ENCODE measurements at regions not wholly inside any gene's neighbourhood (a gene's known extent, or its start where the extent isn't known, plus 50 kb on each side); places are given as distances from the start of the nearest gene placed in this dataset.

DNA sequence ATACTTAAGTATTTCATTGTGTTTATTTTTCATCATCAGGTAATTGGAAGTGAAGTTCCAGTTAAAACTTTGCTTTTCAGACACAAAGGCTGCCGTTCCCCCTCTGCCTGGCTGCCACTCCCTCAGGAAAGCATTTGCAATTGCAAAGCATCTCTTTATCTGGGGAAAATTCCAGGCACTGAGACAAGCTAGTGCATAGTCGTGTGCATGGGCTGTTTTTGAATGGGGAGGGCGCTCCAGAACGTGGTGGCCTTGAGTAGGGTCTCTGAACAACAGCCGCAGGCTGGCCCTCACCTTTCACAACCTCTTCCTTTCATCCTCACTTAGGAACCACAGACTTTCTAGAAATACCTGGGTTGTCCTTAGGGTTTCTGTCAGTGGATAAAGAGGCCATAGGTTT, 285.1 kb upstream of the ADAMTS16 start:
- TF ChIP-seq POLR2A (IDR thresholded peaks at IDR 0.05): no peak
- TF ChIP-seq, protein P1, sequence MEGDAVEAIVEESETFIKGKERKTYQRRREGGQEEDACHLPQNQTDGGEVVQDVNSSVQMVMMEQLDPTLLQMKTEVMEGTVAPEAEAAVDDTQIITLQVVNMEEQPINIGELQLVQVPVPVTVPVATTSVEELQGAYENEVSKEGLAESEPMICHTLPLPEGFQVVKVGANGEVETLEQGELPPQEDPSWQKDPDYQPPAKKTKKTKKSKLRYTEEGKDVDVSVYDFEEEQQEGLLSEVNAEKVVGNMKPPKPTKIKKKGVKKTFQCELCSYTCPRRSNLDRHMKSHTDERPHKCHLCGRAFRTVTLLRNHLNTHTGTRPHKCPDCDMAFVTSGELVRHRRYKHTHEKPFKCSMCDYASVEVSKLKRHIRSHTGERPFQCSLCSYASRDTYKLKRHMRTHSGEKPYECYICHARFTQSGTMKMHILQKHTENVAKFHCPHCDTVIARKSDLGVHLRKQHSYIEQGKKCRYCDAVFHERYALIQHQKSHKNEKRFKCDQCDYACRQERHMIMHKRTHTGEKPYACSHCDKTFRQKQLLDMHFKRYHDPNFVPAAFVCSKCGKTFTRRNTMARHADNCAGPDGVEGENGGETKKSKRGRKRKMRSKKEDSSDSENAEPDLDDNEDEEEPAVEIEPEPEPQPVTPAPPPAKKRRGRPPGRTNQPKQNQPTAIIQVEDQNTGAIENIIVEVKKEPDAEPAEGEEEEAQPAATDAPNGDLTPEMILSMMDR (IDR thresholded peaks at IDR 0.05): no peak

Measured in thyroid gland (tissue), 4 donors.